ENCODE measurements at regions not wholly inside any gene's neighbourhood (a gene's known extent, or its start where the extent isn't known, plus 50 kb on each side); places are given as distances from the start of the nearest gene placed in this dataset.

GRCh38 chr7:9013940-9014339 is 580.5 kb downstream of the NXPH1 start:
- no peak for DNase-seq (ENCODE audit: low read depth)
- no peak for TF ChIP-seq CTCF (IDR thresholded peaks at IDR 0.05; ENCODE audit: insufficient read depth, low read length, severe bottlenecking)
- Histone ChIP-seq H3K27me3 (ENCODE audit: control insufficient read depth, insufficient read depth, low read length) (no peaks in the 10 kb centered on the region), H3K36me3 (ENCODE audit: control insufficient read depth, insufficient read depth, low read length) (no peaks in the 10 kb centered on the region), H3K4me3 (ENCODE audit: low read depth, low read length) (no peak overlapping the region)
- no peak for FAIRE-seq

GRCh38 chr7:9017286-9017685 is 583.9 kb downstream of the NXPH1 start:
- Histone ChIP-seq H3K4me3 (ENCODE audit: low read depth, low read length) (no peak overlapping the region), H3K27me3 (ENCODE audit: control insufficient read depth, insufficient read depth, low read length) (no peaks in the 10 kb centered on the region), H3K36me3 (ENCODE audit: control insufficient read depth, insufficient read depth, low read length) (no peaks in the 10 kb centered on the region)
- DNase-seq (ENCODE audit: low read depth) (no peak), FAIRE-seq (no peak)
- no peak for TF ChIP-seq CTCF (IDR thresholded peaks at IDR 0.05; ENCODE audit: insufficient read depth, low read length, severe bottlenecking)

- Histone ChIP-seq H3K4me3 (ENCODE audit: low read depth, low read length) (no peak overlapping the region), H3K27me3 (ENCODE audit: control insufficient read depth, insufficient read depth, low read length) (no peaks in the 10 kb centered on the region), H3K36me3 (ENCODE audit: control insufficient read depth, insufficient read depth, low read length) (no peaks in the 10 kb centered on the region)
- DNase-seq (ENCODE audit: low read depth), result no peak
- no peak for TF ChIP-seq CTCF (IDR thresholded peaks at IDR 0.05; ENCODE audit: insufficient read depth, low read length, severe bottlenecking)
- FAIRE-seq, result no peak
These were observed 589.0 kb downstream of the NXPH1 start for GRCh38 chr7:9022456-9022855.

GRCh38 chr7:9023675-9024294 is 590.4 kb downstream of the NXPH1 start:
- DNase-seq (ENCODE audit: low read depth) (no peak), FAIRE-seq (no peak)
- no peaks in the 10 kb centered on the region for H3K27me3 ChIP-seq (ENCODE audit: control insufficient read depth, insufficient read depth, low read length)
- no peak for TF ChIP-seq CTCF (IDR thresholded peaks at IDR 0.05; ENCODE audit: insufficient read depth, low read length, severe bottlenecking)
- H3K4me3 ChIP-seq (ENCODE audit: low read depth, low read length), result no peak overlapping the region
- H3K36me3 ChIP-seq (ENCODE audit: control insufficient read depth, insufficient read depth, low read length), result no peaks in the 10 kb centered on the region

- Histone ChIP-seq H3K4me3 (ENCODE audit: low read depth, low read length) (no peak overlapping the region), H3K27me3 (ENCODE audit: control insufficient read depth, insufficient read depth, low read length) (no peaks in the 10 kb centered on the region), H3K36me3 (ENCODE audit: control insufficient read depth, insufficient read depth, low read length) (no peaks in the 10 kb centered on the region)
- DNase-seq (ENCODE audit: low read depth) (no peak), FAIRE-seq (no peak)
- TF ChIP-seq CTCF (IDR thresholded peaks at IDR 0.05; ENCODE audit: insufficient read depth, low read length, severe bottlenecking), result no peak
These were observed 592.7 kb downstream of the NXPH1 start for GRCh38 chr7:9026121-9026520.

GRCh38 chr7:9028012-9028411 is 594.6 kb downstream of the NXPH1 start:
- no peak overlapping the region for H3K4me3 ChIP-seq (ENCODE audit: low read depth, low read length)
- DNase-seq (ENCODE audit: low read depth), result no peak
- H3K27me3 ChIP-seq (ENCODE audit: control insufficient read depth, insufficient read depth, low read length), result no peaks in the 10 kb centered on the region
- no peaks in the 10 kb centered on the region for H3K36me3 ChIP-seq (ENCODE audit: control insufficient read depth, insufficient read depth, low read length)
- FAIRE-seq, result no peak
- TF ChIP-seq CTCF (IDR thresholded peaks at IDR 0.05; ENCODE audit: insufficient read depth, low read length, severe bottlenecking), result no peak
